Mesenchymal stem cell (in vitro differentiated cells and primary cell): ENCODE measurements at regions not wholly inside any gene's neighbourhood (a gene's known extent, or its start where the extent isn't known, plus 50 kb on each side); places are given as distances from the start of the nearest gene placed in this dataset.

Experiments used
- DNase-seq: peaks from one replicate; pipeline ENCODE4 v3.0.0-alpha.2; 2013
- H2AFZ ChIP-seq: one replicate; pipeline ENCODE4 v1.6.1; 2013; ENCODE audit warnings: low read depth, mild to moderate bottlenecking, control low read depth, inconsistent platforms, low read length, moderate library complexity
- H2AK5ac ChIP-seq: 2 replicates; pipeline ENCODE4 v1.6.1; 2013; ENCODE audit warnings: low read length, moderate library complexity, mild to moderate bottlenecking, inconsistent platforms; ENCODE audit not compliant: severe bottlenecking
- H2BK120ac ChIP-seq: one replicate; pipeline ENCODE4 v1.6.1; 2013; ENCODE audit warnings: low read depth, mild to moderate bottlenecking, inconsistent platforms, low read length, moderate library complexity
- H2BK12ac ChIP-seq, 2 experiments: one replicate each; pipeline ENCODE4 v1.6.1; 2013; ENCODE audit warnings: inconsistent platforms in 2 of 2, low read length in 2 of 2, mild to moderate bottlenecking in 2 of 2, moderate library complexity in 2 of 2, control low read depth in 1 of 2
- H2BK15ac ChIP-seq: one replicate; pipeline ENCODE4 v1.6.1; 2013; ENCODE audit warnings: mild to moderate bottlenecking, low read depth, inconsistent platforms; ENCODE audit not compliant: poor library complexity, severe bottlenecking
- H2BK5ac ChIP-seq: 2 replicates; pipeline ENCODE4 v1.6.1; 2013; ENCODE audit warnings: low read depth, mild to moderate bottlenecking, low read length, control low read depth, inconsistent platforms; ENCODE audit not compliant: poor library complexity, severe bottlenecking
- H3K14ac ChIP-seq, 2 experiments: one replicate each; pipeline ENCODE4 v1.6.1; 2013; ENCODE audit warnings: inconsistent platforms in 2 of 2, low read length in 2 of 2, control low read depth in 1 of 2, mild to moderate bottlenecking in 1 of 2, moderate library complexity in 1 of 2
- H3K18ac ChIP-seq, 2 experiments: one replicate each; pipeline ENCODE4 v1.6.1; 2013; ENCODE audit warnings: inconsistent platforms in 2 of 2, low read length in 2 of 2, control low read depth in 1 of 2, low read depth in 1 of 2, mild to moderate bottlenecking in 1 of 2
- H3K23ac ChIP-seq, 2 experiments: one replicate each; pipeline ENCODE4 v1.6.1; 2013; ENCODE audit warnings: inconsistent platforms in 2 of 2, low read length in 2 of 2, mild to moderate bottlenecking in 2 of 2, moderate library complexity in 2 of 2, control low read depth in 1 of 2
- H3K27ac ChIP-seq: 2 replicates; pipeline ENCODE4 v1.5.1; 2013; ENCODE audit warnings: mild to moderate bottlenecking, moderate library complexity, low read length, control low read depth, inconsistent platforms; ENCODE audit not compliant: poor library complexity, severe bottlenecking
- H3K27me3 ChIP-seq, 2 experiments: 2 replicates each; pipeline versions ENCODE4 v1.6.1 to v1.7.0; 2013; ENCODE audit warnings: low read length in 2 of 2, mild to moderate bottlenecking in 2 of 2, moderate library complexity in 2 of 2, control low read depth in 1 of 2, inconsistent platforms in 1 of 2; ENCODE audit not compliant: control insufficient read depth in 1 of 2, insufficient read depth in 1 of 2
- H3K36me3 ChIP-seq, 2 experiments: 2 replicates each; pipeline versions ENCODE4 v1.6.1 to v1.7.0; 2013; ENCODE audit warnings: low read length in 2 of 2, control low read depth in 1 of 2, inconsistent platforms in 1 of 2, low read depth in 1 of 2, mild to moderate bottlenecking in 1 of 2; ENCODE audit not compliant: insufficient read depth in 2 of 2, control insufficient read depth in 1 of 2
- H3K4ac ChIP-seq, 2 experiments: one replicate each; pipeline ENCODE4 v1.6.1; 2013; ENCODE audit warnings: inconsistent platforms in 2 of 2, low read length in 2 of 2, mild to moderate bottlenecking in 2 of 2, moderate library complexity in 2 of 2, control low read depth in 1 of 2, low read depth in 1 of 2
- H3K4me1 ChIP-seq: 2 replicates; pipeline ENCODE4 v1.6.1; 2013; ENCODE audit warnings: low read depth, low read length, control low read depth; ENCODE audit not compliant: control insufficient read depth, insufficient read depth
- H3K4me2 ChIP-seq: 2 replicates; pipeline ENCODE4 v1.6.1; 2013; ENCODE audit warnings: low read length, mild to moderate bottlenecking, inconsistent platforms; ENCODE audit not compliant: poor library complexity, severe bottlenecking
- H3K4me3 ChIP-seq, 2 experiments: 2 replicates each; pipeline versions ENCODE4 v1.5.1 to v1.7.0; 2013; ENCODE audit warnings: low read length in 2 of 2, mild to moderate bottlenecking in 2 of 2, control low read depth in 1 of 2, low read depth in 1 of 2; ENCODE audit not compliant: insufficient read depth in 1 of 2
- H3K79me1 ChIP-seq: replicated peaks from 2 replicates; pipeline ENCODE4 v1.6.1; 2013; ENCODE audit warnings: mild to moderate bottlenecking, control low read depth, low read length, inconsistent platforms; ENCODE audit not compliant: poor library complexity, severe bottlenecking
- H3K9ac ChIP-seq: 2 replicates; pipeline ENCODE4 v1.7.0; 2013; ENCODE audit warnings: mild to moderate bottlenecking, low read length, moderate library complexity
- H3K9me3 ChIP-seq: 2 replicates; pipeline ENCODE4 v1.7.0; 2013; ENCODE audit warnings: mild to moderate bottlenecking, low read length; ENCODE audit not compliant: control insufficient read depth
- H4K8ac ChIP-seq: one replicate; pipeline ENCODE4 v1.6.1; 2013; ENCODE audit warnings: inconsistent platforms, mild to moderate bottlenecking, low read length, moderate library complexity
- H4K91ac ChIP-seq: one replicate; pipeline ENCODE4 v1.6.1; 2013; ENCODE audit warnings: mild to moderate bottlenecking, low read length, inconsistent platforms
- WGBS: methylation state at CpG from one replicate; pipeline ENCODE4 v1.1.7; 2013; ENCODE audit warnings: mixed read lengths; 5-methylcytosine and 5-hydroxymethylcytosine counted together

GRCh38 chr13:87498681-87499080 lies 172.5 kb upstream of the SLITRK5 start:
- H3K23ac ChIP-seq, result no peak overlapping the region
- H2BK120ac ChIP-seq, result no peak overlapping the region
- H3K27me3 ChIP-seq, result no peaks in the 10 kb centered on the region
- no peak overlapping the region for H2AFZ ChIP-seq
- 29% methylated on average over 1 of the region's 2 CpGs for WGBS
- no peaks in the 10 kb centered on the region for H3K4me1 ChIP-seq
- no peaks in the 10 kb centered on the region for H3K79me1 ChIP-seq
- no peaks in the 10 kb centered on the region for H3K36me3 ChIP-seq
- H3K27ac ChIP-seq, result no peak overlapping the region
- H3K9ac ChIP-seq, result no peak overlapping the region
- no peak overlapping the region for H3K4ac ChIP-seq
- no peak overlapping the region for H3K18ac ChIP-seq
- H3K4me2 ChIP-seq, result no peak overlapping the region
- H2BK12ac ChIP-seq, result no peak overlapping the region
- H3K14ac ChIP-seq, result no peak overlapping the region
- H4K8ac ChIP-seq, result no peak overlapping the region
- no peak overlapping the region for H2BK15ac ChIP-seq
- no peak overlapping the region for H3K4me3 ChIP-seq
- peak; percentile 39 for DNase-seq
- peaks cover 3% of the 10 kb centered on the region for H3K9me3 ChIP-seq
- H4K91ac ChIP-seq, result no peak overlapping the region
- H2BK5ac ChIP-seq, result no peak overlapping the region
- H2AK5ac ChIP-seq, result no peak overlapping the region

GRCh38 chr13:87524775-87525174 lies 146.4 kb upstream of the SLITRK5 start:
- Histone ChIP-seq H2BK15ac (no peak overlapping the region), H3K4me2 (no peak overlapping the region), H3K14ac (no peak overlapping the region), H3K4me1 (no peaks in the 10 kb centered on the region), H3K9ac (no peak overlapping the region), H3K4me3 (no peak overlapping the region), H3K9me3 (peaks cover 6% of the 10 kb centered on the region), H3K27ac (no peak overlapping the region), H3K18ac (no peak overlapping the region), H2AFZ (no peak overlapping the region), H4K8ac (no peak overlapping the region), H4K91ac (no peak overlapping the region), H3K79me1 (no peaks in the 10 kb centered on the region), H2BK120ac (no peak overlapping the region), H3K36me3 (no peaks in the 10 kb centered on the region), H2BK12ac (no peak overlapping the region), H3K4ac (no peak overlapping the region), H3K27me3 (no peaks in the 10 kb centered on the region), H3K23ac (no peak overlapping the region), H2AK5ac (no peak overlapping the region), H2BK5ac (no peak overlapping the region)
- 62% methylated on average over 1 of the region's 3 CpGs for WGBS
- DNase-seq, result no peak

- no peaks in the 10 kb centered on the region for H3K36me3 ChIP-seq
- H3K4ac ChIP-seq, result no peak overlapping the region
- H3K23ac ChIP-seq, result no peak overlapping the region
- no peak overlapping the region for H3K4me2 ChIP-seq
- no peak overlapping the region for H3K18ac ChIP-seq
- H4K8ac ChIP-seq, result no peak overlapping the region
- peak overlapping the region; percentile 38 for H3K27ac ChIP-seq
- H3K27me3 ChIP-seq, result no peaks in the 10 kb centered on the region
- no peak overlapping the region for H2AK5ac ChIP-seq
- H3K4me3 ChIP-seq, result no peak overlapping the region
- H3K9me3 ChIP-seq, result no peaks in the 10 kb centered on the region
- H2AFZ ChIP-seq, result no peak overlapping the region
- H3K4me1 ChIP-seq, result no peaks in the 10 kb centered on the region
- no peaks in the 10 kb centered on the region for H3K79me1 ChIP-seq
- no peak overlapping the region for H2BK120ac ChIP-seq
- no peak overlapping the region for H4K91ac ChIP-seq
- no peak overlapping the region for H3K14ac ChIP-seq
- H3K9ac ChIP-seq, result no peak overlapping the region
- H2BK15ac ChIP-seq, result no peak overlapping the region
- no peak for DNase-seq
- no peak overlapping the region for H2BK12ac ChIP-seq
- H2BK5ac ChIP-seq, result no peak overlapping the region
Observed at GRCh38 chr13:87533776-87534175, 137.4 kb upstream of the SLITRK5 start.

GRCh38 chr13:87535911-87536310 lies 135.3 kb upstream of the SLITRK5 start:
- no peak overlapping the region for H3K14ac ChIP-seq
- no peak for DNase-seq
- no peak overlapping the region for H2AFZ ChIP-seq
- no peaks in the 10 kb centered on the region for H3K9me3 ChIP-seq
- 40% methylated on average over 1 of the region's 1 CpG for WGBS
- no peak overlapping the region for H3K18ac ChIP-seq
- H3K4me2 ChIP-seq, result no peak overlapping the region
- no peak overlapping the region for H3K4me3 ChIP-seq
- H2BK5ac ChIP-seq, result no peak overlapping the region
- no peak overlapping the region for H3K9ac ChIP-seq
- no peaks in the 10 kb centered on the region for H3K36me3 ChIP-seq
- H3K27me3 ChIP-seq, result no peaks in the 10 kb centered on the region
- no peak overlapping the region for H2AK5ac ChIP-seq
- no peak overlapping the region for H2BK120ac ChIP-seq
- no peak overlapping the region for H2BK12ac ChIP-seq
- H4K91ac ChIP-seq, result no peak overlapping the region
- H3K79me1 ChIP-seq, result no peaks in the 10 kb centered on the region
- no peaks in the 10 kb centered on the region for H3K4me1 ChIP-seq
- no peak overlapping the region for H3K27ac ChIP-seq
- no peak overlapping the region for H2BK15ac ChIP-seq
- no peak overlapping the region for H4K8ac ChIP-seq
- H3K4ac ChIP-seq, result no peak overlapping the region
- H3K23ac ChIP-seq, result no peak overlapping the region
